ENCODE measurements at regions not wholly inside any gene's neighbourhood (a gene's known extent, or its start where the extent isn't known, plus 50 kb on each side); places are given as distances from the start of the nearest gene placed in this dataset.
A peak's percentile ranks its signal among the peaks of the same experiment; 100 is the strongest.

DNA sequence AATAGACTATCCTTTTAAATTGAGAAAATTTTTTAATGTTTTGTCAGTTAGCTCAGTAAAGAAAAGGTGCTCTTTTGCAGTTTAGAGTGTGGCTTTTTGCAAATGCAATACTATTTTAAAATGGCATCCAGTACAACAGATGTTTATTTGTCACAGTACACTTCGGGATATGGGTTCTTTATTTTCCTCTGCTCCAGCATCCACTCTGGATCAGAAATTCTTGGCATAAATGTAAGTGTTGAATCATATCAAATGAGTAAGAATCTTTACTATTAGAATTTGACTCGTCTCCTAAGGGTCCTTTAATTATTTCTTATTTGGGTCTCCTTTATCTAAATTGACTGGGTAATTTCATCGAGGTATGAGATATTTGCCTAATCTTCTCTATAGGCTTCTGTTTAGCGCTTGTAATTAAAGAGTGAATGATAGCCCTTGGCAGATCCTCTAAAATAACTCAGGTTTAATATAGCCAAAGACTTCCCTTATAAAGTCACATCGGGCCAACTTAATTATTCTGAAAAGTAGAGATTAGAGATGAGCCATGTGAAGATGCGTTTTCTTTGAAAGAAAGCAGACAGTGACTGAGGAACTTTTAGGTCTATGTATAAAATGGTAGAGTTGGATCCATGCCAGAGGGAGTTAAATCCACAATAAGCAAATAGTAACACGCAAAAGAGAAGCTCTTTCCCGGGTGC is 132.7 kb downstream of the CASP12 start (continued):
- no peak for TF ChIP-seq TP53 (CRISPR knock-in tag; IDR thresholded peaks at IDR 0.05)

DNA sequence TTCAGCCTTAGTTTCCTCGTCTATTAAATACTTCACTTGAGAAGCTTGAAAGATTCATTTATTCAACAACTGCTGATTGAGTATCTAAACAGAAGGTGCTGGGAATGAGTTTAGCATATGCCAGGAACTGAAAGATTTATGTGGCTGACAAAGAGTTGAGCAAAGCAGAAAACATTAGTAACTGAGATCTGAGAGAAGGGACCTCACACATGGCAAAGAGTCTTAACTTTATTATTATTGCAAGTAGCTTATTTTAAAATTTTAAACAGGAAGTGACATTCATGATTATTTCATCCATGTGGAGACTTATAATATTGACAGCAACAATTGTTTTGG is 133.6 kb downstream of the CASP12 start:
- Mint-ChIP-seq H3K9me3 (peaks cover 26% of the 10 kb centered on the region), H3K4me1 (peaks cover 31% of the 10 kb centered on the region), H3K27ac (peak overlapping the region; percentile 4; the same call in 1 of the 2 replicates), H3K36me3 (peaks cover 28% of the 10 kb centered on the region), H3K4me3 (no peak overlapping the region), H3K27me3 (ENCODE audit: low read depth) (no peaks in the 10 kb centered on the region)
- DNase-seq (ENCODE audit: low spot score) (no peak), ATAC-seq (no peak)
- TF ChIP-seq EMX1 (CRISPR knock-in tag; IDR thresholded peaks at IDR 0.05) (no peak), NR1H2 (CRISPR knock-in tag; IDR thresholded peaks at IDR 0.05) (no peak), SOX15 (CRISPR knock-in tag; IDR thresholded peaks at IDR 0.05) (no peak), IRF2 (CRISPR knock-in tag; IDR thresholded peaks at IDR 0.05; ENCODE audit: borderline replicate concordance, low read depth) (no peak), NFE2L1 (CRISPR knock-in tag; IDR thresholded peaks at IDR 0.05) (no peak), JAZF1 (CRISPR knock-in tag; IDR thresholded peaks at IDR 0.05) (no peak), ATF1 (CRISPR knock-in tag; IDR thresholded peaks at IDR 0.05) (no peak), ZNF232 (CRISPR knock-in tag; IDR thresholded peaks at IDR 0.05) (no peak), ZNF317 (CRISPR knock-in tag; IDR thresholded peaks at IDR 0.05; ENCODE audit: borderline replicate concordance, low read depth) (no peak), NR3C1 (CRISPR knock-in tag; conservative IDR thresholded peaks at IDR 0.05; ENCODE audit: low read depth) (no peak), PRRX2 (CRISPR knock-in tag; IDR thresholded peaks at IDR 0.05) (no peak)
- TF ChIP-seq, protein P1, sequence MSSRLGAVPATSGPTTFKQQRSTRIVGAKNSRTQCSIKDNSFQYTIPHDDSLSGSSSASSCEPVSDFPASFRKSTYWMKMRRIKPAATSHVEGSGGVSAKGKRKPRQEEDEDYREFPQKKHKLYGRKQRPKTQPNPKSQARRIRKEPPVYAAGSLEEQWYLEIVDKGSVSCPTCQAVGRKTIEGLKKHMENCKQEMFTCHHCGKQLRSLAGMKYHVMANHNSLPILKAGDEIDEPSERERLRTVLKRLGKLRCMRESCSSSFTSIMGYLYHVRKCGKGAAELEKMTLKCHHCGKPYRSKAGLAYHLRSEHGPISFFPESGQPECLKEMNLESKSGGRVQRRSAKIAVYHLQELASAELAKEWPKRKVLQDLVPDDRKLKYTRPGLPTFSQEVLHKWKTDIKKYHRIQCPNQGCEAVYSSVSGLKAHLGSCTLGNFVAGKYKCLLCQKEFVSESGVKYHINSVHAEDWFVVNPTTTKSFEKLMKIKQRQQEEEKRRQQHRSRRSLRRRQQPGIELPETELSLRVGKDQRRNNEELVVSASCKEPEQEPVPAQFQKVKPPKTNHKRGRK (CRISPR knock-in tag; IDR thresholded peaks at IDR 0.05; ENCODE audit: borderline replicate concordance): no peak
- TF ChIP-seq, protein P2, sequence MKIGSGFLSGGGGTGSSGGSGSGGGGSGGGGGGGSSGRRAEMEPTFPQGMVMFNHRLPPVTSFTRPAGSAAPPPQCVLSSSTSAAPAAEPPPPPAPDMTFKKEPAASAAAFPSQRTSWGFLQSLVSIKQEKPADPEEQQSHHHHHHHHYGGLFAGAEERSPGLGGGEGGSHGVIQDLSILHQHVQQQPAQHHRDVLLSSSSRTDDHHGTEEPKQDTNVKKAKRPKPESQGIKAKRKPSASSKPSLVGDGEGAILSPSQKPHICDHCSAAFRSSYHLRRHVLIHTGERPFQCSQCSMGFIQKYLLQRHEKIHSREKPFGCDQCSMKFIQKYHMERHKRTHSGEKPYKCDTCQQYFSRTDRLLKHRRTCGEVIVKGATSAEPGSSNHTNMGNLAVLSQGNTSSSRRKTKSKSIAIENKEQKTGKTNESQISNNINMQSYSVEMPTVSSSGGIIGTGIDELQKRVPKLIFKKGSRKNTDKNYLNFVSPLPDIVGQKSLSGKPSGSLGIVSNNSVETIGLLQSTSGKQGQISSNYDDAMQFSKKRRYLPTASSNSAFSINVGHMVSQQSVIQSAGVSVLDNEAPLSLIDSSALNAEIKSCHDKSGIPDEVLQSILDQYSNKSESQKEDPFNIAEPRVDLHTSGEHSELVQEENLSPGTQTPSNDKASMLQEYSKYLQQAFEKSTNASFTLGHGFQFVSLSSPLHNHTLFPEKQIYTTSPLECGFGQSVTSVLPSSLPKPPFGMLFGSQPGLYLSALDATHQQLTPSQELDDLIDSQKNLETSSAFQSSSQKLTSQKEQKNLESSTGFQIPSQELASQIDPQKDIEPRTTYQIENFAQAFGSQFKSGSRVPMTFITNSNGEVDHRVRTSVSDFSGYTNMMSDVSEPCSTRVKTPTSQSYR (CRISPR knock-in tag; IDR thresholded peaks at IDR 0.05): no peak
- TF ChIP-seq, protein P3, sequence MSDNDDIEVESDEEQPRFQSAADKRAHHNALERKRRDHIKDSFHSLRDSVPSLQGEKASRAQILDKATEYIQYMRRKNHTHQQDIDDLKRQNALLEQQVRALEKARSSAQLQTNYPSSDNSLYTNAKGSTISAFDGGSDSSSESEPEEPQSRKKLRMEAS (CRISPR knock-in tag; IDR thresholded peaks at IDR 0.05): no peak
- TF ChIP-seq, protein P4, sequence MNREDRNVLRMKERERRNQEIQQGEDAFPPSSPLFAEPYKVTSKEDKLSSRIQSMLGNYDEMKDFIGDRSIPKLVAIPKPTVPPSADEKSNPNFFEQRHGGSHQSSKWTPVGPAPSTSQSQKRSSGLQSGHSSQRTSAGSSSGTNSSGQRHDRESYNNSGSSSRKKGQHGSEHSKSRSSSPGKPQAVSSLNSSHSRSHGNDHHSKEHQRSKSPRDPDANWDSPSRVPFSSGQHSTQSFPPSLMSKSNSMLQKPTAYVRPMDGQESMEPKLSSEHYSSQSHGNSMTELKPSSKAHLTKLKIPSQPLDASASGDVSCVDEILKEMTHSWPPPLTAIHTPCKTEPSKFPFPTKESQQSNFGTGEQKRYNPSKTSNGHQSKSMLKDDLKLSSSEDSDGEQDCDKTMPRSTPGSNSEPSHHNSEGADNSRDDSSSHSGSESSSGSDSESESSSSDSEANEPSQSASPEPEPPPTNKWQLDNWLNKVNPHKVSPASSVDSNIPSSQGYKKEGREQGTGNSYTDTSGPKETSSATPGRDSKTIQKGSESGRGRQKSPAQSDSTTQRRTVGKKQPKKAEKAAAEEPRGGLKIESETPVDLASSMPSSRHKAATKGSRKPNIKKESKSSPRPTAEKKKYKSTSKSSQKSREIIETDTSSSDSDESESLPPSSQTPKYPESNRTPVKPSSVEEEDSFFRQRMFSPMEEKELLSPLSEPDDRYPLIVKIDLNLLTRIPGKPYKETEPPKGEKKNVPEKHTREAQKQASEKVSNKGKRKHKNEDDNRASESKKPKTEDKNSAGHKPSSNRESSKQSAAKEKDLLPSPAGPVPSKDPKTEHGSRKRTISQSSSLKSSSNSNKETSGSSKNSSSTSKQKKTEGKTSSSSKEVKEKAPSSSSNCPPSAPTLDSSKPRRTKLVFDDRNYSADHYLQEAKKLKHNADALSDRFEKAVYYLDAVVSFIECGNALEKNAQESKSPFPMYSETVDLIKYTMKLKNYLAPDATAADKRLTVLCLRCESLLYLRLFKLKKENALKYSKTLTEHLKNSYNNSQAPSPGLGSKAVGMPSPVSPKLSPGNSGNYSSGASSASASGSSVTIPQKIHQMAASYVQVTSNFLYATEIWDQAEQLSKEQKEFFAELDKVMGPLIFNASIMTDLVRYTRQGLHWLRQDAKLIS (CRISPR knock-in tag; IDR thresholded peaks at IDR 0.05; ENCODE audit: borderline replicate concordance): no peak
- ChIA-PET POLR2A (no interaction called here), CTCF (no interaction called here)
